Choroid plexus epithelial cell (primary cell): ENCODE measurements at regions not wholly inside any gene's neighbourhood (a gene's known extent, or its start where the extent isn't known, plus 50 kb on each side); places are given as distances from the start of the nearest gene placed in this dataset.
A peak's percentile ranks its signal among the peaks of the same experiment; 100 is the strongest.

Experiments used
- DNase-seq: peaks from one replicate; pipeline ENCODE4 v3.0.0-alpha.2; 2010; ENCODE audit warnings: low read depth
- H3K4me3 ChIP-seq: 2 replicates; pipeline ENCODE4 v1.5.1; 2011; ENCODE audit warnings: low read depth, mild to moderate bottlenecking, control low read depth, low read length, moderate library complexity
- TF ChIP-seq, protein P1 (sequence below): conservative IDR thresholded peaks from 2 replicates; pipeline ENCODE4 v1.5.1; 2011; ENCODE audit warnings: low read depth, mild to moderate bottlenecking, control low read depth, inconsistent platforms, low read length, moderate library complexity

DNA sequence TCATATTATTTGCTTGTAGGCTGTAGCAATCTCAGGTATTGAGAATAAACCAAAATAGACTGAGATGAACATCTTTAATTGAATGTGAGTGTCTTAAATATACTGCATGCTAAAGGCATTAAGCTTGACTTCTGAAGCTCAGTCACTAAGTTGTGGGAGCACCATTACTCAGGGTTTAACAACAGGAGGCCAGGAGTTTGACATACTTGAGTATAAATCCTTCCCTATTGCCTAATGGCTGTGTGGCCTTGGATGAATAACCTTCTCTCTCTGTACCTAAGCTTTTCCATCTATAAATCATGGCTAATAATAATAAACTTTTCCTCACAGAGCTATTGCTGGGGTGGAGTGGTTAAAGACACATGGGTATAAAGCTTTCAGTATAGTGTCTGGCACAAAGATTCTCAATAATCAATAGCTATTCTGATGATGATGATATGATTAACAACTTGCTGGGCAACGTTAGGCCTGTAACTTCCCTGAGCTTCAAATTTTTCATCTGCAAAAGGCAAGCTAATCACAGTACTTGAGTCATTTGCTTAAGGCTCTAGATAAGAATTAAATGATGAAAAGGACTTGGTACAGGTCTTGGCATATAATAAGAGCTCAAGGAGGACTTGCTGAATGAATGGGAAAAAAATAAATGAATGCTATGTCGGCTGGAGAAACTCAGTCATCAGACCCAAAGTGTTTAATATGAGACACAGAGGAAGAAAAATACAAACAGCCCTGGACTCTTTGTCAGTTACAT is 174.0 kb upstream of the IL12B start:
- DNase-seq, result peak; percentile 82
- TF ChIP-seq, protein P1, sequence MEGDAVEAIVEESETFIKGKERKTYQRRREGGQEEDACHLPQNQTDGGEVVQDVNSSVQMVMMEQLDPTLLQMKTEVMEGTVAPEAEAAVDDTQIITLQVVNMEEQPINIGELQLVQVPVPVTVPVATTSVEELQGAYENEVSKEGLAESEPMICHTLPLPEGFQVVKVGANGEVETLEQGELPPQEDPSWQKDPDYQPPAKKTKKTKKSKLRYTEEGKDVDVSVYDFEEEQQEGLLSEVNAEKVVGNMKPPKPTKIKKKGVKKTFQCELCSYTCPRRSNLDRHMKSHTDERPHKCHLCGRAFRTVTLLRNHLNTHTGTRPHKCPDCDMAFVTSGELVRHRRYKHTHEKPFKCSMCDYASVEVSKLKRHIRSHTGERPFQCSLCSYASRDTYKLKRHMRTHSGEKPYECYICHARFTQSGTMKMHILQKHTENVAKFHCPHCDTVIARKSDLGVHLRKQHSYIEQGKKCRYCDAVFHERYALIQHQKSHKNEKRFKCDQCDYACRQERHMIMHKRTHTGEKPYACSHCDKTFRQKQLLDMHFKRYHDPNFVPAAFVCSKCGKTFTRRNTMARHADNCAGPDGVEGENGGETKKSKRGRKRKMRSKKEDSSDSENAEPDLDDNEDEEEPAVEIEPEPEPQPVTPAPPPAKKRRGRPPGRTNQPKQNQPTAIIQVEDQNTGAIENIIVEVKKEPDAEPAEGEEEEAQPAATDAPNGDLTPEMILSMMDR, result no peak
- no peak overlapping the region for H3K4me3 ChIP-seq

DNA sequence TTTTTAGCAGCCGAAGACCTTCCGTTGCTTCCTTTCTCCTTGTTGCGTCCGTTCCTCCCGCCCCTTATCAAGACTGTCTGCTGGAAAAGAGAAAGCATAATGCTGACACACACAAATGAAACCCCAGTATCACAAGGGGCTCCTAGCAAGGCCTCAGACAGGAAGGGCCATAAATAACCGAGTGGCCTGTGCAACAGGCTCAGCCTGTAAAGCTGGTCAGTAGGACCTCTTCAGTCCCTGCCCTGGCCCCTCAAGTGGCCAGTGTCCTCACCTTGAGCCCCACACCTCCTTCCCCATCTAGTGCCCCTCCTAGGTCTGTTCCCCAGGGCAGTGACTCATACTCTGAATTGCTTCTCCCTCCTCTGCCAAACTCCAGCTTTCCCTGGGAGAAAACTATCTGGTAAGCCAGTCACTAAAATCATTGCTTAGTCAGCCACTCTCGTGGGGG is 174.6 kb upstream of the IL12B start:
- peak; percentile 86 for DNase-seq
- H3K4me3 ChIP-seq, result no peak overlapping the region

DNA sequence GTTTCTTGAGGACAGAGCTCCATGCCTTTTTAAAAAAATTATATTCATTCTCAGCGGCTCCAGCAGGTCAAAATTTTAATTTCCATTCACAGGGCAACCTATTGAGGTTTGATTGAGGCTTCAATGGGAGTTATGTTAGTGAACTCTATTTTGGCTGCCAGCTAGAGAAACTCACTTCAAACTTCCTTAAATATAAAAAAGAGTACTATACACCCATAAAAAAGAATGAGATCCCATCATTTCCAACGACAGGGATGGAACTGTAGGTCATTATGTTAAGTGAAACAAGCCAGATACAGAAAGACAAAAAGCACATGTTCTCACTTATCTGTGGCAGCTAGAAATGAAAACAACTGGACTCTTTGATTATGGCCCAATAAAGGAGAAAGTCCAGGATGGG is 176.8 kb upstream of the IL12B start:
- H3K4me3 ChIP-seq, result no peak overlapping the region
- TF ChIP-seq, protein P1, result no peak
- no peak for DNase-seq

More for the DNA sequence above, 174.6 kb upstream of the IL12B start:
- TF ChIP-seq, protein P1, result no peak

DNA sequence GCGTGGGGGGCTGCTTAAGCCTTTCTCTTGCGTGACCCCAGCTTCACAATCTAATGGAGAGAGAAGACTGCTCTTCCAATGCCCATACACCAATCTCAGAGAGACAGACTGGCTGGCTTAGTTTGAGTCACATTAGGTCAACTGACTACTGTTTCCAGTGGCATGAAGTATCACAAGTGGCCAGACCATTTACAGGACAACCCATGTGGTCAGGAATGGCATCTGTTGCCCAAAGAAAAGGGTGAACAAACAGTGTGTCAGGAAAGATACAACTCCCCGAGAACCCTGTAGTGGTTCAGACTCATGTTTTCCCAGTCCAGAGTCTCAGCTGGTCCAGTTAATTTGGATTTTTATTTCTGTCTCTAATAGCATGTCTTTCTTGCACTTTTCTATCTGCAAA is 177.4 kb upstream of the IL12B start:
- DNase-seq, result no peak
- TF ChIP-seq, protein P1, result no peak
- H3K4me3 ChIP-seq, result no peak overlapping the region

DNA sequence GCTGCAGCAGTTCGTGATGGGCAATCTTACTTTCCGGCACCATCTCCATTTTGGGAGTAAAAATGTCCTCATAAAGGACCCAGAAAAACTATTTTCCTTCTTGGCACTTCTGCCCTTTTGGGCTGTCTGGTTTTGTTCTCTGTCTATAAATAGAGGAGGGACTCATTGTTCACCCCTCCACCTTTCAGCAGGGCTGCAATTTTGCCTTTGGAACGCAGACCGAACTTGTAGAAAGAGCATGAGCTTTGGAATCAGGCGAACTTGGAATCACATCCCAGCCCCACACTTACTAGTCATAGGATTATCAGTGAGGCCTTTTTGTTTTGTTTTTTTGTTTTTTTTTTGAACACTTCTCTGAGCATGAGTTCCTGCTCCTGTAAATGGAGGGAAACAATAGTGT is 178.1 kb upstream of the IL12B start:
- TF ChIP-seq, protein P1, result no peak
- no peak for DNase-seq
- no peak overlapping the region for H3K4me3 ChIP-seq

DNA sequence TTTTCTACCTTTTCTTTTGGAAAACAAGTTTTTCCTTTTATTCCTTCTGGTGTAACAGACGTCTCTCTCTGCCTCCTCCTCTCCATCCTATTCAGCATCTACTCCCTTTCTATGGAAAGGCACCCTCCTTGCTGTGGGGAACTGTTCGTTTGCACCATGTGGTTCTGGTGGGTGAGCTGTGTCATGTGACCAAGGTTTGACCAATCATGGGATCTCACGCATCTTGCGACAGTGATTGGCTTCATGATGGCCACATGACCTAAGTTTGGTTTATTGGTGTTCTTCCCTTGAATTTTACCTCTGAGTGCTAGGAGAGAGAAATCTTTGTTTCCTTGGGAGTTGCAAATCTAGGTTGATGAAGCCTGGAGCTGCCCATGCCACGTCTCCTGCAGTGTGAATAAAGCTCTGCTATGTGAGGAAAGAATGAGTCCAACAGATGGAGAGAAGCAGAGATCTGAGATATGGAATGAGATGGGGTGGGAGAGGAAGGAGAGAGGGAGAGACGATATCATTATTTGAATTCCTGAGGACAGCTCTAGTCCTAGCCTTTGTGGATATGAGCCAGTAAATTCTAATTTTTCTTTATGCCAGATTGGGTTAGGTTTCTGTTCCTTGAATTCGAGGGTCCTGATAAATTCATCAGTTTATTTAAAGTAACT is 178.8 kb upstream of the IL12B start:
- TF ChIP-seq, protein P1, result no peak

More for the DNA sequence above, 178.8 kb upstream of the IL12B start:
- H3K4me3 ChIP-seq, result no peak overlapping the region
- DNase-seq, result no peak
